ENCODE measurements at regions not wholly inside any gene's neighbourhood (a gene's known extent, or its start where the extent isn't known, plus 50 kb on each side); places are given as distances from the start of the nearest gene placed in this dataset.
A peak's percentile ranks its signal among the peaks of the same experiment; 100 is the strongest.

GRCh38 chr10:118246332-118247295, 95.5 kb downstream of the FAM204A start:
- Mint-ChIP-seq H3K4me1 (peaks cover 3% of the 10 kb centered on the region), H3K27ac (no peak overlapping the region), H3K36me3 (ENCODE audit: low read depth) (no peaks in the 10 kb centered on the region), H3K27me3 (peaks cover 79% of the 10 kb centered on the region), H3K4me3 (no peak overlapping the region)
- DNase-seq (no peak), ATAC-seq (no peak)
- H3K9me3 ChIP-seq (ENCODE audit: control insufficient read depth, low read length, poor library complexity, severe bottlenecking): no peaks in the 10 kb centered on the region

- Mint-ChIP-seq H3K27ac (no peak overlapping the region), H3K4me3 (no peak overlapping the region), H3K36me3 (ENCODE audit: low read depth) (no peaks in the 10 kb centered on the region), H3K27me3 (peaks cover 70% of the 10 kb centered on the region), H3K4me1 (peaks cover 3% of the 10 kb centered on the region)
- H3K9me3 ChIP-seq (ENCODE audit: control insufficient read depth, low read length, poor library complexity, severe bottlenecking): no peaks in the 10 kb centered on the region
- no peak for ATAC-seq
- DNase-seq: no peak
Observed at GRCh38 chr10:118243907-118244306, 98.2 kb downstream of the FAM204A start.

GRCh38 chr10:118241229-118242137, 100.6 kb downstream of the FAM204A start:
- DNase-seq (peak; percentile 31 to 49 (median 36)), ATAC-seq (no peak)
- H3K9me3 ChIP-seq (ENCODE audit: control insufficient read depth, low read length, poor library complexity, severe bottlenecking): no peaks in the 10 kb centered on the region
- H3K27ac Mint-ChIP-seq: no peak overlapping the region
- H3K4me1 Mint-ChIP-seq: no peaks in the 10 kb centered on the region
- peaks cover 75% of the 10 kb centered on the region for H3K27me3 Mint-ChIP-seq
- no peaks in the 10 kb centered on the region for H3K36me3 Mint-ChIP-seq (ENCODE audit: low read depth)
- no peak overlapping the region for H3K4me3 Mint-ChIP-seq

GRCh38 chr10:118239236-118239630, 102.9 kb downstream of the FAM204A start:
- ATAC-seq (no peak), DNase-seq (no peak)
- no peaks in the 10 kb centered on the region for H3K4me1 Mint-ChIP-seq
- H3K36me3 Mint-ChIP-seq (ENCODE audit: low read depth): no peaks in the 10 kb centered on the region
- no peak overlapping the region for H3K27ac Mint-ChIP-seq
- H3K27me3 Mint-ChIP-seq: peaks cover 67% of the 10 kb centered on the region
- H3K4me3 Mint-ChIP-seq: no peak overlapping the region
- H3K9me3 ChIP-seq (ENCODE audit: control insufficient read depth, low read length, poor library complexity, severe bottlenecking): no peaks in the 10 kb centered on the region

- H3K27ac Mint-ChIP-seq: no peak overlapping the region
- H3K4me1 Mint-ChIP-seq: no peaks in the 10 kb centered on the region
- no peak overlapping the region for H3K4me3 Mint-ChIP-seq
- peaks cover 67% of the 10 kb centered on the region for H3K27me3 Mint-ChIP-seq
- no peaks in the 10 kb centered on the region for H3K36me3 Mint-ChIP-seq (ENCODE audit: low read depth)
- DNase-seq (no peak), ATAC-seq (no peak)
- H3K9me3 ChIP-seq (ENCODE audit: control insufficient read depth, low read length, poor library complexity, severe bottlenecking): no peaks in the 10 kb centered on the region
Observed at GRCh38 chr10:118238573-118239235, 103.4 kb downstream of the FAM204A start.

- Mint-ChIP-seq H3K27ac (no peak overlapping the region), H3K36me3 (ENCODE audit: low read depth) (no peaks in the 10 kb centered on the region), H3K4me1 (no peaks in the 10 kb centered on the region), H3K27me3 (peaks cover 69% of the 10 kb centered on the region), H3K4me3 (no peak overlapping the region)
- DNase-seq: no peak
- H3K9me3 ChIP-seq (ENCODE audit: control insufficient read depth, low read length, poor library complexity, severe bottlenecking): no peaks in the 10 kb centered on the region
- no peak for ATAC-seq
Observed at GRCh38 chr10:118237930-118238329, 104.2 kb downstream of the FAM204A start.

- ATAC-seq: no peak
- Mint-ChIP-seq H3K27me3 (peaks cover 65% of the 10 kb centered on the region), H3K4me1 (no peaks in the 10 kb centered on the region), H3K4me3 (no peak overlapping the region), H3K36me3 (ENCODE audit: low read depth) (peaks cover 2% of the 10 kb centered on the region), H3K27ac (no peak overlapping the region)
- H3K9me3 ChIP-seq (ENCODE audit: control insufficient read depth, low read length, poor library complexity, severe bottlenecking): no peaks in the 10 kb centered on the region
- DNase-seq: no peak
Observed at GRCh38 chr10:118234683-118235082, 107.4 kb downstream of the FAM204A start.

GRCh38 chr10:118220346-118220850, 121.7 kb downstream of the FAM204A start:
- Mint-ChIP-seq H3K4me1 (no peaks in the 10 kb centered on the region), H3K27ac (no peak overlapping the region), H3K4me3 (no peak overlapping the region), H3K27me3 (peaks cover 20% of the 10 kb centered on the region), H3K36me3 (ENCODE audit: low read depth) (no peaks in the 10 kb centered on the region)
- DNase-seq (no peak), ATAC-seq (no peak)
- H3K9me3 ChIP-seq (ENCODE audit: control insufficient read depth, low read length, poor library complexity, severe bottlenecking): no peaks in the 10 kb centered on the region

- Mint-ChIP-seq H3K4me1 (peaks cover 2% of the 10 kb centered on the region), H3K36me3 (ENCODE audit: low read depth) (no peaks in the 10 kb centered on the region), H3K4me3 (no peak overlapping the region), H3K27ac (no peak overlapping the region), H3K27me3 (peaks cover 34% of the 10 kb centered on the region)
- DNase-seq (no peak), ATAC-seq (no peak)
- H3K9me3 ChIP-seq (ENCODE audit: control insufficient read depth, low read length, poor library complexity, severe bottlenecking): no peaks in the 10 kb centered on the region
Observed at GRCh38 chr10:118218562-118218961, 123.6 kb downstream of the FAM204A start.

- Mint-ChIP-seq H3K27ac (no peak overlapping the region), H3K4me1 (peaks cover 2% of the 10 kb centered on the region)
- ATAC-seq: no peak
Observed at GRCh38 chr10:118216571-118217170, 125.5 kb downstream of the FAM204A start.

GRCh38 chr10:118216020-118216419, 126.1 kb downstream of the FAM204A start:
- H3K9me3 ChIP-seq (ENCODE audit: control insufficient read depth, low read length, poor library complexity, severe bottlenecking): no peaks in the 10 kb centered on the region
- ATAC-seq (no peak), DNase-seq (no peak)
- Mint-ChIP-seq H3K36me3 (ENCODE audit: low read depth) (no peaks in the 10 kb centered on the region), H3K27ac (no peak overlapping the region), H3K27me3 (peaks cover 34% of the 10 kb centered on the region), H3K4me3 (no peak overlapping the region), H3K4me1 (peaks cover 2% of the 10 kb centered on the region)

More at GRCh38 chr10:118216571-118217170, 125.5 kb downstream of the FAM204A start:
- Mint-ChIP-seq H3K36me3 (ENCODE audit: low read depth) (no peaks in the 10 kb centered on the region), H3K4me3 (no peak overlapping the region), H3K27me3 (peaks cover 36% of the 10 kb centered on the region)
- H3K9me3 ChIP-seq (ENCODE audit: control insufficient read depth, low read length, poor library complexity, severe bottlenecking): no peaks in the 10 kb centered on the region
- no peak for DNase-seq

- H3K9me3 ChIP-seq (ENCODE audit: control insufficient read depth, low read length, poor library complexity, severe bottlenecking): no peaks in the 10 kb centered on the region
- ATAC-seq (no peak), DNase-seq (no peak)
- H3K27ac Mint-ChIP-seq: no peak overlapping the region
- no peaks in the 10 kb centered on the region for H3K36me3 Mint-ChIP-seq (ENCODE audit: low read depth)
- peaks cover 37% of the 10 kb centered on the region for H3K27me3 Mint-ChIP-seq
- no peak overlapping the region for H3K4me3 Mint-ChIP-seq
- H3K4me1 Mint-ChIP-seq: peaks cover 2% of the 10 kb centered on the region
Observed at GRCh38 chr10:118214776-118215175, 127.3 kb downstream of the FAM204A start.
